Duodenal mucosa (tissue), 2 donors: ENCODE measurements at regions not wholly inside any gene's neighbourhood (a gene's known extent, or its start where the extent isn't known, plus 50 kb on each side); places are given as distances from the start of the nearest gene placed in this dataset.

ENCODE experiments used
- H3K27ac ChIP-seq: one replicate; pipeline ENCODE4 v1.7.0; 2013; ENCODE audit warnings: low read depth, low read length
- H3K27me3 ChIP-seq, 2 donors: one replicate each; pipeline ENCODE4 v1.7.0; 2013; ENCODE audit warnings: low read length in 2 of 2, control low read depth in 1 of 2; ENCODE audit not compliant: insufficient read depth in 2 of 2, control insufficient read depth in 1 of 2
- H3K36me3 ChIP-seq, 2 donors: one replicate each; pipeline ENCODE4 v1.7.0; 2013; ENCODE audit warnings: low read length in 2 of 2, control low read depth in 1 of 2; ENCODE audit not compliant: insufficient read depth in 2 of 2, control insufficient read depth in 1 of 2
- H3K4me1 ChIP-seq, 2 donors: one replicate each; pipeline ENCODE4 v1.7.0; 2013; ENCODE audit warnings: low read length in 2 of 2, control low read depth in 1 of 2; ENCODE audit not compliant: insufficient read depth in 2 of 2, control insufficient read depth in 1 of 2
- H3K4me3 ChIP-seq, 2 donors: one replicate each; pipeline ENCODE4 v1.7.0; 2013; ENCODE audit warnings: low read length in 2 of 2, low read depth in 1 of 2
- H3K9ac ChIP-seq, 2 donors: one replicate each; pipeline ENCODE4 v1.7.0; 2013; ENCODE audit warnings: low read length in 2 of 2, low read depth in 1 of 2
- H3K9me3 ChIP-seq, 2 donors: one replicate each; pipeline ENCODE4 v1.7.0; 2013; ENCODE audit warnings: low read length in 2 of 2, control low read depth in 1 of 2; ENCODE audit not compliant: control insufficient read depth in 1 of 2

- Histone ChIP-seq H3K4me3 (no peak overlapping the region), H3K36me3 (no peaks in the 10 kb centered on the region), H3K27me3 (no peaks in the 10 kb centered on the region), H3K27ac (no peak overlapping the region), H3K9me3 (no peaks in the 10 kb centered on the region), H3K9ac (no peak overlapping the region), H3K4me1 (peaks cover 0 to 7% of the 10 kb centered on the region in 2 donors)
Observed at GRCh38 chr4:157999723-158000122, 173.1 kb downstream of the GASK1B start.

- Histone ChIP-seq H3K36me3 (no peaks in the 10 kb centered on the region), H3K9ac (no peak overlapping the region), H3K4me3 (no peak overlapping the region), H3K9me3 (no peaks in the 10 kb centered on the region), H3K27ac (no peak overlapping the region), H3K27me3 (no peaks in the 10 kb centered on the region), H3K4me1 (peaks cover 0 to 8% of the 10 kb centered on the region in 2 donors)
Observed at GRCh38 chr4:157997296-157997695, 175.5 kb downstream of the GASK1B start.

GRCh38 chr4:157996061-157997028, 176.5 kb downstream of the GASK1B start:
- H3K9me3 ChIP-seq, result no peaks in the 10 kb centered on the region
- peaks cover 0 to 8% of the 10 kb centered on the region in 2 donors for H3K4me1 ChIP-seq
- H3K4me3 ChIP-seq, result no peak overlapping the region
- H3K27me3 ChIP-seq, result no peaks in the 10 kb centered on the region
- H3K27ac ChIP-seq, result no peak overlapping the region
- H3K9ac ChIP-seq, result no peak overlapping the region
- H3K36me3 ChIP-seq, result no peaks in the 10 kb centered on the region

- Histone ChIP-seq H3K27ac (no peak overlapping the region), H3K9ac (no peak overlapping the region), H3K9me3 (no peaks in the 10 kb centered on the region), H3K27me3 (no peaks in the 10 kb centered on the region), H3K4me3 (no peak overlapping the region), H3K4me1 (peaks cover 0 to 8% of the 10 kb centered on the region in 2 donors), H3K36me3 (no peaks in the 10 kb centered on the region)
Observed at GRCh38 chr4:157994863-157995262, 178.0 kb downstream of the GASK1B start.

GRCh38 chr4:157992948-157993839, 179.6 kb downstream of the GASK1B start:
- no peak overlapping the region for H3K4me3 ChIP-seq
- no peaks in the 10 kb centered on the region for H3K9me3 ChIP-seq
- H3K4me1 ChIP-seq, result peaks cover 0 to 8% of the 10 kb centered on the region in 2 donors
- no peak overlapping the region for H3K27ac ChIP-seq
- H3K27me3 ChIP-seq, result no peaks in the 10 kb centered on the region
- no peak overlapping the region for H3K9ac ChIP-seq
- H3K36me3 ChIP-seq, result no peaks in the 10 kb centered on the region

GRCh38 chr4:157992038-157992705, 180.7 kb downstream of the GASK1B start:
- Histone ChIP-seq H3K27me3 (no peaks in the 10 kb centered on the region), H3K36me3 (no peaks in the 10 kb centered on the region), H3K4me3 (peak overlapping the region; percentile 54 to 55), H3K27ac (no peak overlapping the region), H3K9ac (peak overlapping the region in 1 of 2 donors; percentile 27), H3K9me3 (no peaks in the 10 kb centered on the region), H3K4me1 (peaks cover 0 to 8% of the 10 kb centered on the region in 2 donors)

GRCh38 chr4:157988641-157989040, 184.2 kb downstream of the GASK1B start:
- no peaks in the 10 kb centered on the region for H3K36me3 ChIP-seq
- no peak overlapping the region for H3K27ac ChIP-seq
- H3K9me3 ChIP-seq, result no peaks in the 10 kb centered on the region
- no peaks in the 10 kb centered on the region for H3K27me3 ChIP-seq
- H3K4me1 ChIP-seq, result no peaks in the 10 kb centered on the region
- no peak overlapping the region for H3K9ac ChIP-seq
- no peak overlapping the region for H3K4me3 ChIP-seq

GRCh38 chr4:157984285-157984911, 188.4 kb downstream of the GASK1B start:
- Histone ChIP-seq H3K4me3 (no peak overlapping the region), H3K27ac (no peak overlapping the region), H3K36me3 (no peaks in the 10 kb centered on the region), H3K4me1 (no peaks in the 10 kb centered on the region), H3K9me3 (no peaks in the 10 kb centered on the region), H3K27me3 (no peaks in the 10 kb centered on the region), H3K9ac (no peak overlapping the region)

GRCh38 chr4:157983300-157983699, 189.5 kb downstream of the GASK1B start:
- Histone ChIP-seq H3K27me3 (no peaks in the 10 kb centered on the region), H3K36me3 (no peaks in the 10 kb centered on the region), H3K4me1 (no peaks in the 10 kb centered on the region), H3K4me3 (no peak overlapping the region), H3K9ac (no peak overlapping the region), H3K9me3 (no peaks in the 10 kb centered on the region), H3K27ac (no peak overlapping the region)
